Left forelimb (tissue), 1 donor: ENCODE measurements at regions not wholly inside any gene's neighbourhood (a gene's known extent, or its start where the extent isn't known, plus 50 kb on each side); places are given as distances from the start of the nearest gene placed in this dataset.
"Not testable (repeated sequence)": the region's sequence is repeated elsewhere in the genome, so short reads cannot be mapped to it uniquely, and the experiment has no call there.

Experiments used
- DNase-seq: peaks from one replicate; pipeline ENCODE4 v3.0.0-alpha.2; 2018; ENCODE audit warnings: low spot score

- DNase-seq: no peak
Measured at GRCh38 chr18:6570581-6571238, 156.0 kb upstream of the L3MBTL4 start.

DNA sequence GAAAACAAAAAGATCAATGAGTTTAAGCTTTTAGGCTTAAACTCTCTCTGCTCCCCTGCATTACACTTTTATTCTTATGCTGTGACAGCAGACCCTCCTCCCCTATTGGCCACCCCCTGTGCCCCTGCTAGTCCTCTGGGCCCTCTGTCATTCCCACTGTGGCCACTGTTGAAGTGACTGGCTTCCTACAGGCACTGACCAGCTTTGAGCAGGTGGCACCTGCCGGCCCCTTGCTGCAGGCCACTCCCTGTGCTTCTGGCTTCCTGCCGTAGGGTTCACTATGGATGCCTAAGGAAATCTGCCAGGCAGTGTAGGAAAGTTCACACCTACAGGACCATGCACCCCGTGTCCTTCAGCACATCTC, 156.5 kb upstream of the L3MBTL4 start:
- no peak for DNase-seq

- DNase-seq: not testable (repeated sequence)
Measured at GRCh38 chr18:6572192-6572591, 157.3 kb upstream of the ARHGAP28 start.

DNA sequence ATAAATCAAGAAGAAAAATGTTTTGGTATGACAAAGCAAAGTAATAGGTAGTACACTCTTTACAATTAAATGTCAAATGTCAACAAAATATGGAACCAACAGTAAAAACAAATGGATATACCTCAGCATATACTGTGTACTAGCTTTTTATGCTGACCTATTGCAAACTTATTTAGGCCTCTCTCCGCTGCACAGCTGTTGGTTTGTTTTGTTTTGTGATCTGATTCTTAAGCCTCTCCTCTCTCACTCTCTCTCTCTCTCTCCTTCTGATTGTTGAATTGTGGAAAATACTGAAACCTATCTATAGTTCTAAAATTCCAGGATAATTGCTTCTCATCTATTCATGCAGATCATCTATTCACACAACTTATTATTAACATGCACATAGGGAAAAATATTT, 154.9 kb upstream of the ARHGAP28 start:
- DNase-seq: no peak

GRCh38 chr18:6575908-6576307, 153.6 kb upstream of the ARHGAP28 start:
- DNase-seq: no peak

GRCh38 chr18:6576718-6577375, 152.7 kb upstream of the ARHGAP28 start:
- no peak for DNase-seq

DNA sequence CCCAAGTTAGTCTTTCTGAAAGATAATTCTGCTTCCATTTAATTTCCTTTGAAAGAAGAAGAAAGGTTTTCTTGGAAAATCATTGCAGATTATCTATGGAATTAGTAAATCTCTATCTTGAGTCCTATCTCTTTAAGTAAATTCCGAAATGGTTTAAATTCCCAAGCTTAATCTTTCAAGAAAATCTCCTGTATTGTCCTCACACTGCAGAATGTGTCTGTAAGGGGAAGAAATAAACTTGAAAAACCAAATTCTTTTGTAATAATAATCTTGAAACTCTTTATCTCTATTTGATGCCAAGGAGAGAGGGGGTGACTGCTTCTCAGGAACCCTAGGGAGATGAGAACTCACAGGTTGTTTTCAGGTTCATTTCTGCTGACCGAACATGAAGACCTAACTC, 150.8 kb upstream of the ARHGAP28 start:
- no peak for DNase-seq

DNA sequence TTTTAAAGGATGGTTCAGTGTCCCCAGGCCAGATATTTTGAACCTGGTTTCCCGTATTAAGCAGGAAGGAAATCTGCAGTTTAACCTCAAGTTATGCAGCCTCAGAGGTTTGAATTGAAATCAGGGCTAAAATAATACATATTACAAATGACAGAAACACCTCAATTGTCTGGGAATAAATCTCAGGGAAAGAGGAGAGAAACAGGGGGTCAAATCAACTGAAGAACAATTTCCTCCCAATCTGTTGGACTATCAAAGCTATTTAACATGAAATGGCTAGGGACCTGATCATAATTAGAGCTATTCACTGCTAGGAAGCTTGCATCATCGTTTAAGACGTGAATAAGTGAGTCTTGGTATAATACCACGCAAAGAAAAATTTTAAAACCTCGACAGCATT, 150.0 kb upstream of the ARHGAP28 start:
- DNase-seq: no peak

GRCh38 chr18:6580401-6580800, 149.1 kb upstream of the ARHGAP28 start:
- DNase-seq: no peak

- no peak for DNase-seq
Measured at GRCh38 chr18:6589923-6590322, 139.6 kb upstream of the ARHGAP28 start.

DNA sequence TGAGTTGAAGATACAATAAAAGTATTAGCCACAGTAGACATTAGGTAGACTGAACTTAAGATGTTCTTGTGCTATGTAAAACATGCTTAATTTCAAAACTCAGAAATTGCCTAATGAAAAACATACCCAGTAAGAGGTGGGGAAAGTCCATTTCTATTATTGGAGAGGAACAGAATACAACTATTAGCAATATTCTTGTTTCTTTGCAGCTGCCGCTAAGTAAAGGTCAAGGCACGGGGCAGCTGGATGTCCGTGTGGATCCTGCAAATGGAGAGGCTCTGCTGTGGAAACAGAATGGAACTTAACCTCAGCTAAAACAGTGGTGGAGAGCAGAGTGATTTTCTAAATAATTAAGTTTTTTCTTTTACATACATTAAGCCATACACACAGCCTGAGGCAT, 139.2 kb upstream of the ARHGAP28 start:
- no peak for DNase-seq

- DNase-seq: no peak
Measured at GRCh38 chr18:6591491-6591890, 138.0 kb upstream of the ARHGAP28 start.

DNA sequence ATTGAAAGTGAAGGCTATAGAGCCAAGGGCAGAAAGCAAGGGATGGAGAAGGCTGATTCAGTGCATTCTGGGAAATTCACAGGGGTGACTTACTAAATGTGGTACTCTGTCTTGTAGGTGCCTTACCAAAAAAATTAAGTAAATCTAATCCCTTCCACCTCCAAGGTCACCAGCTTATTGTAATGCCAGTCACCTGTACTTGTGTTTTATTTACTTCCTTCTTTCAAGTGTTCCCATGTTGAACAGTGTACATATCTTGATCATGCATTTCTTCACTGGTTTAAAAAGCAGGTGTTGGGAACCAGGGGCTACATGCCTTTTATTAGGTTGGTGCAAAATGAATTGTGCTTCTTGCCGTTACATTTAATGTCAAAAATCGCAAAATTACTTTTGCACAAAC, 137.0 kb upstream of the ARHGAP28 start:
- DNase-seq: no peak

- DNase-seq: no peak
Measured at GRCh38 chr18:6593142-6593885, 136.2 kb upstream of the ARHGAP28 start.

DNA sequence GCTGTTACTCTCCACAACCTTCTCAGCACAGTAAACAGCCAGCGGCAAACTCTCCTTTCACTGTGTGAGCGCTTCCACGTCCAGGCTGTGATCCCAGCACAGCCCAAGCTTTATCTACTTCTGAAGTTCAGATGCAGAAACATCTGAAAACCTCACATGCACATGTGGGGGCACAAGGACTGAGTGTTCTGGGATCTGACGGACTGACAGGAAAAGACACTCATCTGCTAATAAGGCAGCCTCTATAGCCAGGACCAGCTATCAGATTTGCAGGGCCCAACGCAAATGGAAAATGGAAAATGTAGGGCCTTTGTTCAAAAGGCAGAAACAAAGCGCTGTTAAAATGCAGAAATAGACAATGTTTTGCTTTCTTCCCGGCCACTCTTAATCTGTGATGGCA, 133.8 kb upstream of the ARHGAP28 start:
- no peak for DNase-seq

GRCh38 chr18:6598657-6599056, 130.9 kb upstream of the ARHGAP28 start:
- no peak for DNase-seq

DNA sequence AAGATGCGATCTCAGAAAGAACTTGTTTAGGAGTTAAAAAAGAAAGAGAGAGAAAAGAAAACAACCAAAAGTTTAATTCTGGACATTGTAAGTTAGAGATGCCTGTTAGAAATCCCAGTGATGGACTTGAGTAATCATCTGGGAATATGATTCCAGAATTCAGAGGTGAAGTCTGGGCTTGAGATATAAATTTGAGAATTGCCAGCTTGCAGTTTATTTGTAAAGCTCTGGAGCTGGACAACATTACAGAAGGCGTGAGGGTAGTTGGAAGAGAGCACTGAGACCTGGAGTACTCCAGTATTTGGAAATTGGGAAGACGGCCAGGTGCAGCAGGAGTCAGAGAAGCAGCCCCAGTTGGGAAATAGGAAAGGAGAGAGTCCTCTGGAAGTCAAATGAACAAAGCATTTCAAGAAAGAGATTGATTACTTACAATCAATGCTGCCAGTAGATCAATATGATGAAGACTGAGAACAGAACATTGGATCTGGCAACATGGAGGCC, 128.8 kb upstream of the ARHGAP28 start:
- no peak for DNase-seq

DNA sequence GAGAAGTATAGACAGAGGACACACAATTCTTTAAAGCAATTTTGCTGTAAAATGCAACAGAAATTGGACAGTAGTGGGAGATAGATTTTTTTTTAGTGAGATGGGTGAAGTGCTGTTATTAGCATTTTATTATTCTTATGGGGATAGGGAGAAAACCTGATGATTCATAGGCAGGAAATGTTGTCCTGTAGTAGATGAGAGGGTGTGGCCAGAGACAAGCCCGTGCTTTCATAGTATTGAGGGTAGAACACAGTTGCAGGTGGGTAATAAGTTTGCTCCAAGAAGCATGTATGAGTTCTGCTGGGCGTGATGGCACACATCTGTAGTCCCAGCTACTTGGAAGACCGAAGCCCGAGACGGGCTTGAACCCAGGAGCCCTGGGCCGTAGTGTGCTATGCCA, 128.3 kb upstream of the ARHGAP28 start:
- no peak for DNase-seq

- DNase-seq: no peak
Measured at GRCh38 chr18:6602365-6602764, 127.2 kb upstream of the ARHGAP28 start.

GRCh38 chr18:6604573-6604941, 125.0 kb upstream of the ARHGAP28 start:
- no peak for DNase-seq

GRCh38 chr18:6605115-6605869, 124.2 kb upstream of the ARHGAP28 start:
- no peak for DNase-seq

- DNase-seq: no peak
Measured at GRCh38 chr18:6606411-6607085, 123.0 kb upstream of the ARHGAP28 start.
